IPS-15b (cell line): ENCODE measurements at regions not wholly inside any gene's neighbourhood (a gene's known extent, or its start where the extent isn't known, plus 50 kb on each side); places are given as distances from the start of the nearest gene placed in this dataset.
"Not testable (repeated sequence)": the region's sequence is repeated elsewhere in the genome, so short reads cannot be mapped to it uniquely, and the experiment has no call there.

ENCODE experiments used
- H3K27me3 ChIP-seq: one replicate; pipeline ENCODE4 v1.6.1; 2013; ENCODE audit warnings: low read length; ENCODE audit not compliant: control insufficient read depth, insufficient read depth
- H3K36me3 ChIP-seq: one replicate; pipeline ENCODE4 v1.6.1; 2013; ENCODE audit warnings: low read length; ENCODE audit not compliant: control insufficient read depth, insufficient read depth
- H3K4me1 ChIP-seq: one replicate; pipeline ENCODE4 v1.6.1; 2013; ENCODE audit warnings: mild to moderate bottlenecking, low read length; ENCODE audit not compliant: control insufficient read depth, insufficient read depth
- H3K4me3 ChIP-seq: one replicate; pipeline ENCODE4 v1.5.1; 2013; ENCODE audit warnings: low read depth, low read length
- H3K9ac ChIP-seq: one replicate; pipeline ENCODE4 v1.6.1; 2013; ENCODE audit warnings: low read depth, mild to moderate bottlenecking, low read length
- H3K9me3 ChIP-seq: one replicate; pipeline ENCODE4 v1.6.1; 2013; ENCODE audit warnings: mild to moderate bottlenecking, low read length; ENCODE audit not compliant: control insufficient read depth, insufficient read depth

- H3K9ac ChIP-seq: no peak overlapping the region
- H3K9me3 ChIP-seq: no peaks in the 10 kb centered on the region
- H3K4me3 ChIP-seq: no peak overlapping the region
- H3K4me1 ChIP-seq: no peaks in the 10 kb centered on the region
- H3K27me3 ChIP-seq: no peaks in the 10 kb centered on the region
- H3K36me3 ChIP-seq: no peaks in the 10 kb centered on the region
Observed at GRCh38 chr6:11449408-11449807, 88.1 kb upstream of the TMEM170B start.

GRCh38 chr6:11448038-11448437 is 89.5 kb upstream of the TMEM170B start:
- H3K4me3 ChIP-seq: no peak overlapping the region
- H3K27me3 ChIP-seq: no peaks in the 10 kb centered on the region
- H3K9ac ChIP-seq: no peak overlapping the region
- no peaks in the 10 kb centered on the region for H3K9me3 ChIP-seq
- H3K36me3 ChIP-seq: no peaks in the 10 kb centered on the region
- H3K4me1 ChIP-seq: no peaks in the 10 kb centered on the region

DNA sequence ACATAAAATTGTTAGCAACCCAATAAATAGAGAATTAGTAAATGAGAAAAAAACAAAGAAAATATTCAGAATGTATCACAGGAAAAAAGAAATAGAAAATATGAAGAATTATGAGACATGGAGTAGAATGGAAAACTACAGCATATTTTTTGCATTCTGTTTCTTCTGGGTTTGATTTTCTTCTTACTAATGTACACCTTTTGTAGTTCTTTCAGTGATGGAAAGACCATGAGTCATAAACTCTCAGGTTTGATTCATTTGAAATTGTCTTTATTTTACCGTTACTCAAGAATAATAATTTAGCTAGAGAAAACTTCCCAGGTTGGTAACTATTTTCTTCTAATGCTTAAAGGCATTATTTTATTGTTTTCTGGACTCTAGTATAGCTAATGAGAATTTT is 90.3 kb upstream of the TMEM170B start:
- no peak overlapping the region for H3K9ac ChIP-seq

GRCh38 chr6:11445146-11445545 is 92.4 kb upstream of the TMEM170B start:
- Histone ChIP-seq H3K9me3 (no peaks in the 10 kb centered on the region), H3K4me1 (no peaks in the 10 kb centered on the region), H3K27me3 (no peaks in the 10 kb centered on the region), H3K4me3 (no peak overlapping the region), H3K9ac (no peak overlapping the region), H3K36me3 (no peaks in the 10 kb centered on the region)

More for the DNA sequence above, 90.3 kb upstream of the TMEM170B start:
- Histone ChIP-seq H3K9me3 (no peaks in the 10 kb centered on the region), H3K4me1 (no peaks in the 10 kb centered on the region), H3K36me3 (no peaks in the 10 kb centered on the region), H3K4me3 (no peak overlapping the region), H3K27me3 (no peaks in the 10 kb centered on the region)

DNA sequence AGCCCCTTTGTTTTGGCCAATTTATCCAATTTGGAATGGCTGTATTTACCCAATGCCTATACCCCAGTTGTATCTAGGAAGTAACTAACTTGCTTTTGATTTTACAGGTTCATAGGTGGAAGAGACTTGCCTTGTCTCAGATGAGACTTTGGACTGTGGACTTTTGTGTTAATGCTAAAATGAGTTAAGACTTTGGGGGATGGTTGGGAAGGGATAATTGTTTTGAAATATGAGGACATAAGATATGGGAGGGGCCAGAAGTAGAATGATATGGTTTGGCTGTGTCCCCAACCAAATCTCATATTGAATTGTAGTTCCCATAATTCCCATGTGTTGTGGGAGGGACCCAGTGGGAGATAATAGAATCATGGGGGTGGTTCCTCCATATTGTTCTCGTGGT is 94.4 kb upstream of the TMEM170B start:
- H3K9ac ChIP-seq, H3K9me3 ChIP-seq, H3K27me3 ChIP-seq, H3K36me3 ChIP-seq, H3K4me1 ChIP-seq, H3K4me3 ChIP-seq: not testable (repeated sequence)

DNA sequence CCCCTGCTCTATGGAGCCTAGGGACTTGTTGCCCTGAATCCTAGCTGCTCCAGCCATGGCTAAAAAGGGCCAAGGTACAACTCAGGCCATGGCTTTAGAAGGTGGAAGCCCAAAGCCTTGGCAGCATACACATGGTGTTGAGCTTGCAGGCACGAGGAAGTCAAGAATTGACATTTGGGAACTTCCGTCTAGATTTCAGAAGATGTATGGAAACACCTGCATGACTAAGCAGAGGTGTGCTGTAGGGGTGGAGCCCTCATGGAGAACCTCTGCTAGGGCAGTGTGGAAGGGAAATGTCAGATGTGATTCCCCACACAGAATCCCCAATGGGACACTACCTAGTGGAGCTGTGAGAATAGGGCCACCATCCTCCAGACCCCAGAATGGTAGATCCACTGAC is 95.1 kb upstream of the TMEM170B start:
- no peaks in the 10 kb centered on the region for H3K36me3 ChIP-seq
- H3K27me3 ChIP-seq: no peaks in the 10 kb centered on the region
- no peaks in the 10 kb centered on the region for H3K9me3 ChIP-seq
- no peaks in the 10 kb centered on the region for H3K4me1 ChIP-seq
- H3K9ac ChIP-seq: no peak overlapping the region
- no peak overlapping the region for H3K4me3 ChIP-seq

DNA sequence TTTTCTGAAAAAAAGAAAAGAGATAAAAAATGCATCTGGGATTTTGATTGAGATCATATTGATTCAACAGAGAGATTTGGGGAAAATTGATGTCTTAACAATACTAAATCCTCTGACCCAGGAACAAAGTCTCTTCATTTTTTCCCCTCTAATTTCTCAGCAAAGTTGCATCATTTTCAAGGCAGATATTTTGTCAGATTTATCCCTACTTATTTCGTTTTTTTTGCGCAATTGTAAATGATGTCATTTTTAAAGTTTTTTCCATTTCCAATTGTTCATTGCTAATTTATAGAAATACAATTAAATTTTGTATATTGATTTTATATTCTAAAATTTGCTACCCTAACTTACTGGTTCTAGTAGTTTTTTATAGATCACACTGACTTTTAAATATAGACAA is 97.7 kb upstream of the TMEM170B start:
- H3K4me1 ChIP-seq: no peaks in the 10 kb centered on the region
- H3K4me3 ChIP-seq: no peak overlapping the region
- H3K27me3 ChIP-seq: no peaks in the 10 kb centered on the region
- no peaks in the 10 kb centered on the region for H3K36me3 ChIP-seq
- H3K9ac ChIP-seq: no peak overlapping the region
- H3K9me3 ChIP-seq: no peaks in the 10 kb centered on the region

GRCh38 chr6:11439017-11439420 is 98.5 kb upstream of the TMEM170B start:
- H3K4me1 ChIP-seq: no peaks in the 10 kb centered on the region
- H3K36me3 ChIP-seq: no peaks in the 10 kb centered on the region
- H3K4me3 ChIP-seq: no peak overlapping the region
- no peaks in the 10 kb centered on the region for H3K9me3 ChIP-seq
- H3K9ac ChIP-seq: no peak overlapping the region
- no peaks in the 10 kb centered on the region for H3K27me3 ChIP-seq

DNA sequence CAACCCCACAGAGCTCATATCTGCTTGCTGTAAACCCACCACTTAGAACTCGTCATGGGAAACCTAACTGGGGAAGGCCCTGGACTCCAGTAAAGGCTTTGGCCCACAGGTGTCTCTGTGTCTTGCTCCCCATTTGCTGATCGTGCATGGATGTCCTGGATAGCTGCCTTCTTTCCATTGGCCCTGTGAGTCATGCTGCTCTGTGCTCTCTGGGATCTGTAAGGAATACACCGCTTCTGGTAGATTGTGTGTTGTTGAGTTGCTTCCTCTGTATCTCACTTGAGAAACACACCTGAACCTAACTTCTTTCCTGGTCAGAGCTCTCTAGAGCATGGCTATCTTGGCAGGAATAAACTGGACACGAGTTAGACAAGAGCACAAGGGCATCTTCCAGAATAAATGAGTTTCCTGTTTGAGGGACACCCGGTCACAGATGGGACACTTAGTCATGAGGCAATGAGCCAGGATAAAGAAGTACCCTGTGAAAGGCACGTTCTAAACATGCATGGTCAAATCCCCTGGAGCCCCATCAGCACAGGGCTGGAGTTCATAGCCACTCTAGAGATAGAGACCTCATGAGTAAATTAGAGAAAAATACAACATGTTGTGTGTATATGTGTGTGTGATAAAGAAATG is 99.6 kb upstream of the TMEM170B start:
- H3K4me3 ChIP-seq: no peak overlapping the region
- H3K4me1 ChIP-seq: no peaks in the 10 kb centered on the region
- H3K9me3 ChIP-seq: no peaks in the 10 kb centered on the region
- no peak overlapping the region for H3K9ac ChIP-seq
- H3K27me3 ChIP-seq: no peaks in the 10 kb centered on the region
- no peaks in the 10 kb centered on the region for H3K36me3 ChIP-seq

GRCh38 chr6:11436508-11437096 is 100.9 kb upstream of the TMEM170B start:
- Histone ChIP-seq H3K4me3 (no peak overlapping the region), H3K36me3 (no peaks in the 10 kb centered on the region), H3K9me3 (no peaks in the 10 kb centered on the region), H3K9ac (no peak overlapping the region), H3K27me3 (no peaks in the 10 kb centered on the region), H3K4me1 (no peaks in the 10 kb centered on the region)

- Histone ChIP-seq H3K4me3 (no peak overlapping the region), H3K9ac (no peak overlapping the region), H3K36me3 (no peaks in the 10 kb centered on the region), H3K9me3 (no peaks in the 10 kb centered on the region), H3K4me1 (peaks cover 4% of the 10 kb centered on the region), H3K27me3 (no peaks in the 10 kb centered on the region)
Observed at GRCh38 chr6:11434565-11435326, 102.8 kb upstream of the TMEM170B start.

- Histone ChIP-seq H3K9ac (no peak overlapping the region), H3K36me3 (no peaks in the 10 kb centered on the region), H3K27me3 (no peaks in the 10 kb centered on the region), H3K4me1 (peaks cover 11% of the 10 kb centered on the region), H3K9me3 (no peaks in the 10 kb centered on the region), H3K4me3 (no peak overlapping the region)
Observed at GRCh38 chr6:11433860-11434259, 103.7 kb upstream of the TMEM170B start.
